GM06990 (cell line): ENCODE measurements at regions not wholly inside any gene's neighbourhood (a gene's known extent, or its start where the extent isn't known, plus 50 kb on each side); places are given as distances from the start of the nearest gene placed in this dataset.

ENCODE experiments used
- DNase-seq: peaks from one replicate; pipeline ENCODE4 v3.0.0-alpha.2; 2011; ENCODE audit not compliant: insufficient read length; ENCODE audit errors: extremely low read depth
- H3K27me3 ChIP-seq: replicated peaks from 2 replicates; pipeline ENCODE4 v1.6.0; 2011; ENCODE audit warnings: low read length; ENCODE audit not compliant: control insufficient read depth, insufficient read depth
- H3K36me3 ChIP-seq: 2 replicates; pipeline ENCODE4 v1.5.1; 2011; ENCODE audit warnings: low read length; ENCODE audit not compliant: control insufficient read depth, insufficient read depth
- H3K4me3 ChIP-seq: replicated peaks from 2 replicates; pipeline ENCODE4 v1.5.1; 2011; ENCODE audit warnings: low read depth, mild to moderate bottlenecking, control low read depth, low read length
- TF ChIP-seq, protein P1 (sequence below): IDR thresholded peaks from 2 replicates; pipeline ENCODE4 v1.5.1; 2011; ENCODE audit warnings: low read length, control low read depth, mild to moderate bottlenecking, inconsistent platforms; ENCODE audit not compliant: insufficient read depth, poor library complexity, severe bottlenecking

DNA sequence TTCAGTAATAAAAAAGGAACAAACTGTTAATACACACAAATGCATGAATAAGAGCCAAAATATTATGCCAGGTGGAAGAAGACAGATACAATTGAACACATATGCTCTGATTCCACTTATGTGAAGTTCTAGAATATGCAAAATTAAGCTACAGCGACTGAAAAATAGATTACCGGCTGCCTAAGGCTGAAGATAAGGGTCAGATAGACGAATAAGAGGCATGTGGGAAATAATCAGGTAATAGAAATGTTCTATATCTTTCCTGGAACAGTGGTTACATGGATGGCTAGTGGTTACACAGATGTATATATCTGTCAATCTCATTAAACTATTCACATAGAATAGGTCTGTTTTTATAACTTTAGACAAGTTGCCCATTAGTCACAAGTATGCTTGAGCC, 51.9 kb upstream of the REG3G start:
- Histone ChIP-seq H3K27me3 (no peaks in the 10 kb centered on the region), H3K36me3 (no peaks in the 10 kb centered on the region), H3K4me3 (no peak overlapping the region)
- TF ChIP-seq, protein P1, sequence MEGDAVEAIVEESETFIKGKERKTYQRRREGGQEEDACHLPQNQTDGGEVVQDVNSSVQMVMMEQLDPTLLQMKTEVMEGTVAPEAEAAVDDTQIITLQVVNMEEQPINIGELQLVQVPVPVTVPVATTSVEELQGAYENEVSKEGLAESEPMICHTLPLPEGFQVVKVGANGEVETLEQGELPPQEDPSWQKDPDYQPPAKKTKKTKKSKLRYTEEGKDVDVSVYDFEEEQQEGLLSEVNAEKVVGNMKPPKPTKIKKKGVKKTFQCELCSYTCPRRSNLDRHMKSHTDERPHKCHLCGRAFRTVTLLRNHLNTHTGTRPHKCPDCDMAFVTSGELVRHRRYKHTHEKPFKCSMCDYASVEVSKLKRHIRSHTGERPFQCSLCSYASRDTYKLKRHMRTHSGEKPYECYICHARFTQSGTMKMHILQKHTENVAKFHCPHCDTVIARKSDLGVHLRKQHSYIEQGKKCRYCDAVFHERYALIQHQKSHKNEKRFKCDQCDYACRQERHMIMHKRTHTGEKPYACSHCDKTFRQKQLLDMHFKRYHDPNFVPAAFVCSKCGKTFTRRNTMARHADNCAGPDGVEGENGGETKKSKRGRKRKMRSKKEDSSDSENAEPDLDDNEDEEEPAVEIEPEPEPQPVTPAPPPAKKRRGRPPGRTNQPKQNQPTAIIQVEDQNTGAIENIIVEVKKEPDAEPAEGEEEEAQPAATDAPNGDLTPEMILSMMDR: no peak
- DNase-seq: no peak
